Neuronal stem cell (in vitro differentiated cells): ENCODE measurements at regions not wholly inside any gene's neighbourhood (a gene's known extent, or its start where the extent isn't known, plus 50 kb on each side); places are given as distances from the start of the nearest gene placed in this dataset.
"Not testable (repeated sequence)": the region's sequence is repeated elsewhere in the genome, so short reads cannot be mapped to it uniquely, and the experiment has no call there.

Experiments
- DNase-seq: peaks from one replicate; pipeline ENCODE4 v3.0.0-alpha.2; 2013; ENCODE audit warnings: low spot score
- H2AFZ ChIP-seq: one replicate; pipeline ENCODE4 v1.6.1; 2013; ENCODE audit warnings: mild to moderate bottlenecking, low read length, inconsistent platforms
- H2AK5ac ChIP-seq: 2 replicates; pipeline ENCODE4 v1.6.1; 2013; ENCODE audit warnings: low read depth, mild to moderate bottlenecking, inconsistent platforms, low read length, moderate library complexity, mixed read lengths
- H2BK120ac ChIP-seq: 2 replicates; pipeline ENCODE4 v1.6.1; 2013; ENCODE audit warnings: low read depth, mild to moderate bottlenecking, inconsistent platforms, low read length, moderate library complexity, mixed read lengths
- H2BK12ac ChIP-seq: one replicate; pipeline ENCODE4 v1.6.1; 2013; ENCODE audit warnings: low read length, inconsistent platforms
- H2BK15ac ChIP-seq: 2 replicates; pipeline ENCODE4 v1.6.1; 2013; ENCODE audit warnings: mild to moderate bottlenecking, low read length, inconsistent platforms, mixed read lengths
- H2BK5ac ChIP-seq: one replicate; pipeline ENCODE4 v1.6.1; 2013; ENCODE audit warnings: inconsistent platforms, mild to moderate bottlenecking, low read length, moderate library complexity
- H3K14ac ChIP-seq: one replicate; pipeline ENCODE4 v1.6.1; 2013; ENCODE audit warnings: low read length, inconsistent platforms
- H3K18ac ChIP-seq: 2 replicates; pipeline ENCODE4 v1.6.1; 2013; ENCODE audit warnings: low read length, inconsistent platforms
- H3K23ac ChIP-seq: 2 replicates; pipeline ENCODE4 v1.6.1; 2013; ENCODE audit warnings: low read depth, mild to moderate bottlenecking, mixed read lengths, low read length, inconsistent platforms; ENCODE audit not compliant: poor library complexity
- H3K27ac ChIP-seq: replicated peaks from 3 replicates; pipeline ENCODE4 v1.5.1; 2013; ENCODE audit warnings: low read length, inconsistent platforms
- H3K27me3 ChIP-seq, 3 experiments: 2 replicates each; pipeline ENCODE4 v1.6.1; 2013; ENCODE audit warnings: low read length in 3 of 3, mild to moderate bottlenecking in 2 of 3, inconsistent platforms in 1 of 3, low read depth in 1 of 3, mixed read lengths in 1 of 3, moderate library complexity in 1 of 3; ENCODE audit not compliant: control insufficient read depth in 3 of 3, insufficient read depth in 3 of 3
- H3K36me3 ChIP-seq, 2 donors: replicated peaks in 1 of 2; 2 replicates each; pipeline ENCODE4 v1.6.1; 2013; ENCODE audit warnings: low read length in 2 of 2; ENCODE audit not compliant: control insufficient read depth in 2 of 2, insufficient read depth in 2 of 2
- H3K4ac ChIP-seq: 2 replicates; pipeline ENCODE4 v1.6.1; 2013; ENCODE audit warnings: inconsistent platforms, mild to moderate bottlenecking, low read length, moderate library complexity
- H3K4me1 ChIP-seq, 2 donors: 1 replicate in 1 of 2; 2 replicates in 1 of 2; pipeline ENCODE4 v1.6.1; 2013; ENCODE audit warnings: low read length in 2 of 2, low read depth in 1 of 2; ENCODE audit not compliant: control insufficient read depth in 2 of 2, insufficient read depth in 1 of 2
- H3K4me2 ChIP-seq: one replicate; pipeline ENCODE4 v1.6.1; 2013; ENCODE audit warnings: mild to moderate bottlenecking, low read length, inconsistent platforms; ENCODE audit not compliant: insufficient read depth, poor library complexity, severe bottlenecking
- H3K4me3 ChIP-seq, 2 donors: 2 replicates each; pipeline ENCODE4 v1.5.1; 2013; ENCODE audit warnings: low read length in 2 of 2, mild to moderate bottlenecking in 2 of 2, inconsistent platforms in 1 of 2, moderate library complexity in 1 of 2
- H3K79me1 ChIP-seq: one replicate; pipeline ENCODE4 v1.6.1; 2013; ENCODE audit warnings: low read depth, mild to moderate bottlenecking, inconsistent platforms, low read length, moderate library complexity
- H3K9ac ChIP-seq: one replicate; pipeline ENCODE4 v1.6.1; 2013; ENCODE audit warnings: mild to moderate bottlenecking, low read depth, low read length, inconsistent platforms; ENCODE audit not compliant: poor library complexity
- H3K9me3 ChIP-seq, 2 donors: replicated peaks in 1 of 2; 2 replicates each; pipeline versions ENCODE3 to v1.6.1; 2013; ENCODE audit warnings: low read length in 2 of 2, mild to moderate bottlenecking in 2 of 2, inconsistent platforms in 1 of 2, low read depth in 1 of 2, mixed read lengths in 1 of 2, moderate library complexity in 1 of 2; ENCODE audit not compliant: control insufficient read depth in 2 of 2, insufficient read depth in 1 of 2
- H4K8ac ChIP-seq: one replicate; pipeline ENCODE4 v1.6.1; 2013; ENCODE audit warnings: low read depth, mild to moderate bottlenecking, inconsistent platforms, low read length, moderate library complexity
- H4K91ac ChIP-seq: one replicate; pipeline ENCODE4 v1.6.1; 2013; ENCODE audit warnings: low read length, low read depth, mild to moderate bottlenecking, inconsistent platforms; ENCODE audit not compliant: poor library complexity
- WGBS, 2 donors: extraction: QIAGEN DNeasy Blood & Tissue Kit; methylation state at CpG; one replicate each; pipeline ENCODE4 v1.1.7; 2013; ENCODE audit warnings: missing lambda C conversion rate in 2 of 2, mixed read lengths in 1 of 2; ENCODE audit not compliant: insufficient read length in 2 of 2, insufficient replicate concordance in 1 of 2; ENCODE audit errors: extremely low coverage in 2 of 2; 5-methylcytosine and 5-hydroxymethylcytosine counted together

DNA sequence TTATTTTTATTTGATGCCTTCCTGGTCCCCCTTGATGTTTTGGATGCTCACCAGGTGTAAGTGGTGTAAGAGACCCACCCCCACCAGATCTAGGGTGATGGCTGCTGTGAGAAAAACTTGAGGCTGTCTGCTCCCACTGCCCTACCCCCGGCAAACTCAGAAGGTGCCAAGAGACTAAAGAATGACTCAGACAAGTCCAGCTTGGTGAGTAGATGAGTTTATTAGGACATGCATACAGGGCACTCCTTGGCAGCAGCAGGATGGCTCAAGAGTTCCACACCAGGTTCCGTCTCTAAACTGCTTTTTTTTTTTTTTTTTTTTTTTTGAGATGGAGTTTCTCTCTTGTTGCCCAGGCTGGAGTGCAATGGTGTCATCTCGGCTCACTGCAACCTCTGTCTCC is 84.0 kb upstream of the HPF1 start:
- no peak overlapping the region for H3K4me2 ChIP-seq
- no peaks in the 10 kb centered on the region for H3K9me3 ChIP-seq
- H3K9ac ChIP-seq, result no peak overlapping the region
- H3K79me1 ChIP-seq, result no peaks in the 10 kb centered on the region
- H2BK12ac ChIP-seq, result no peak overlapping the region
- no peak overlapping the region for H3K4me3 ChIP-seq
- no peak overlapping the region for H2BK5ac ChIP-seq
- no CpG with 5 or more reads among the region's 3 CpGs for WGBS, 2 donors
- H3K23ac ChIP-seq, result no peak overlapping the region
- no peak overlapping the region for H3K4ac ChIP-seq
- no peak overlapping the region for H2AK5ac ChIP-seq
- H3K36me3 ChIP-seq, result no peaks in the 10 kb centered on the region
- H4K91ac ChIP-seq, result no peak overlapping the region
- H3K18ac ChIP-seq, result no peak overlapping the region
- H3K14ac ChIP-seq, result no peak overlapping the region
- no peak overlapping the region for H2BK120ac ChIP-seq
- no peaks in the 10 kb centered on the region for H3K4me1 ChIP-seq
- no peak for DNase-seq
- H4K8ac ChIP-seq, result no peak overlapping the region
- H3K27me3 ChIP-seq, result no peaks in the 10 kb centered on the region
- H2BK15ac ChIP-seq, result no peak overlapping the region
- no peak overlapping the region for H3K27ac ChIP-seq
- no peak overlapping the region for H2AFZ ChIP-seq

DNA sequence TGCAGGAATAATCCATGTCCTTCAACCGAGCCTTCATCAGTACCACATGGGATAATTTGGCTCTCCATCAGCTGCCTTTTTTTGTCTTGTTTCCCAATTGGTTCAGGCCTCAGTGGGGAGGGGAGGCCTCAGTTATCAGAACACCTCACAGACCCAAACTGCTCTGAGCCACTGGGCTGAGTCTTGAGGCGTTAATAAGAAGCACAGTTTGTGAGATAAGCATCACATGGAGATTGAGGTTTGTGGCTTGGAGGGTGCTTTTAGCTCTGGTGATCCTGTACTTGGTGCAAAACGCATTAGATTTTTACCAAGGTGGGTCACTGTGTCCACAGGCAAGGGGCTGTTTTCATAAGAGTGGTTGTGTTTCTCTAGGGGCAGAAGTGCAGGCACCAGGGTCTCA is 82.8 kb upstream of the HPF1 start:
- H3K14ac ChIP-seq, result no peak overlapping the region
- H2AFZ ChIP-seq, result no peak overlapping the region
- no peaks in the 10 kb centered on the region for H3K36me3 ChIP-seq
- no peak overlapping the region for H3K18ac ChIP-seq
- H2BK120ac ChIP-seq, result no peak overlapping the region
- no peak overlapping the region for H2BK5ac ChIP-seq
- H3K23ac ChIP-seq, result no peak overlapping the region
- H4K8ac ChIP-seq, result no peak overlapping the region
- H3K4me3 ChIP-seq, result no peak overlapping the region
- no peak overlapping the region for H2BK15ac ChIP-seq
- H3K4ac ChIP-seq, result no peak overlapping the region
- H3K9ac ChIP-seq, result no peak overlapping the region
- no peaks in the 10 kb centered on the region for H3K79me1 ChIP-seq
- no peak overlapping the region for H3K4me2 ChIP-seq
- H2AK5ac ChIP-seq, result no peak overlapping the region
- H3K9me3 ChIP-seq, result no peaks in the 10 kb centered on the region
- WGBS, 2 donors, result no CpG with 5 or more reads among the region's 3 CpGs
- no peaks in the 10 kb centered on the region for H3K27me3 ChIP-seq
- DNase-seq, result no peak
- no peak overlapping the region for H3K27ac ChIP-seq
- H4K91ac ChIP-seq, result no peak overlapping the region
- H2BK12ac ChIP-seq, result no peak overlapping the region
- H3K4me1 ChIP-seq, result no peaks in the 10 kb centered on the region

DNA sequence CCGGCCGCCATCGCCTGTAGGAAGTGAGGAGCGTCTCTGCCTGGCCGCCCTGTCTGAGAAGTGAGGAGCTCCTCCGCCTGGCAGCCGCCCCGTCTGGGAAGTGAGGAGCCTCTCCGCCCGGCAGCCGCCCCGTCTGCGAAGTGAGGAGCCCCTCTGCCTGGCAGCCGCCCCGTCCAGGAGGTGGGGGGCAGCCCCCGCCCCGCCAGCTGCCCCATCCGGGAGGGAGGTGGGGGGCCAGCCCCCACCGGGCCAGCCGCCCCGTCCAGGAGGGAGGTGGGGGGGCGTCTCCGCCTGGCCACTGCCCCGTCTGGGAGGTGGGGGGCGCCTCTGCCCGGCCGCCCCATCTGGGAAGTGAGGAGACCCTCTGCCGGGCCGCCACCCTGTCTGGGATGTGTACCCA is 70.6 kb upstream of the HPF1 start:
- not testable (repeated sequence) for H4K91ac ChIP-seq, H3K4me2 ChIP-seq, H3K14ac ChIP-seq, H2AFZ ChIP-seq, H3K79me1 ChIP-seq, DNase-seq, H3K36me3 ChIP-seq, H3K27ac ChIP-seq, H2BK12ac ChIP-seq, H2BK15ac ChIP-seq, H3K9ac ChIP-seq, H3K4me1 ChIP-seq, H4K8ac ChIP-seq, H2BK5ac ChIP-seq, H3K18ac ChIP-seq, H3K4ac ChIP-seq, H2BK120ac ChIP-seq, H3K27me3 ChIP-seq, H3K9me3 ChIP-seq, H2AK5ac ChIP-seq, H3K4me3 ChIP-seq, H3K23ac ChIP-seq
- WGBS, 2 donors, result no CpG with 5 or more reads among the region's 29 CpGs

DNA sequence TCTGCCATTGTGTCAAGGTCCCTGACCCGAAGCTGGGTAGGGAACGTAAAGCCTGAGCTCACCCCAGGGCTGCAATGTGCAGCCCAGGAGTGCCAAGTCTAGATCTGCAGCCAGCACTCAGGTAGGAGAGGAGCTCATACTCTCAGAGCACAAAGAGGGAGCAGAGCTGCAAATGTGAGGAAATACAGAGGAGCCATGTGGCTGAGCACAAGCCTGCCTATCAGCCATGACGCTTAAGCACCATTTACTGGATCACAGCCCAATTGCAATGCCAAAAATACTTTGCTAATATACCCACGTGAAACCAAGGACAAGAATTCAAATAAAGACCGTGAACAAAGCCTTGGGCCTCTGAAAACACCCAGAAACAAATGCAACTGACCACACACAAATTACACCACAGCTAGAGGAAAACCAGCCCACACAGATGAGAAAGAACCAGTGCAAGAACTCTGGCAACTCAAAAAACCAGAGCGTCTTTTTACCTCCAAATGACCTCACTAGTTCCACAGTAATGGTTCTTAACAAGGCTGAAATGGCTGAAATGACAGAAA is 69.0 kb upstream of the HPF1 start:
- no peak overlapping the region for H4K8ac ChIP-seq
- no peak overlapping the region for H3K18ac ChIP-seq
- H3K9ac ChIP-seq, result no peak overlapping the region
- no peaks in the 10 kb centered on the region for H3K36me3 ChIP-seq
- no peak overlapping the region for H2AK5ac ChIP-seq
- DNase-seq, result no peak
- H3K14ac ChIP-seq, result no peak overlapping the region
- no peak overlapping the region for H2BK15ac ChIP-seq
- H3K23ac ChIP-seq, result no peak overlapping the region
- H4K91ac ChIP-seq, result no peak overlapping the region
- H3K4me2 ChIP-seq, result no peak overlapping the region
- H3K4ac ChIP-seq, result no peak overlapping the region
- H2BK12ac ChIP-seq, result no peak overlapping the region
- H3K27me3 ChIP-seq, result no peaks in the 10 kb centered on the region
- no CpG with 5 or more reads among the region's 6 CpGs for WGBS, 2 donors
- no peak overlapping the region for H2BK5ac ChIP-seq
- H2AFZ ChIP-seq, result no peak overlapping the region
- H3K79me1 ChIP-seq, result no peaks in the 10 kb centered on the region
- H3K4me1 ChIP-seq, result no peaks in the 10 kb centered on the region
- H3K9me3 ChIP-seq, result peaks cover 0 to 2% of the 10 kb centered on the region in 2 donors
- no peak overlapping the region for H2BK120ac ChIP-seq
- H3K4me3 ChIP-seq, result no peak overlapping the region
- no peak overlapping the region for H3K27ac ChIP-seq
